ENCODE measurements at regions not wholly inside any gene's neighbourhood (a gene's known extent, or its start where the extent isn't known, plus 50 kb on each side); places are given as distances from the start of the nearest gene placed in this dataset.
A peak's percentile ranks its signal among the peaks of the same experiment; 100 is the strongest.
"Not testable (repeated sequence)": the region's sequence is repeated elsewhere in the genome, so short reads cannot be mapped to it uniquely, and the experiment has no call there.

DNA sequence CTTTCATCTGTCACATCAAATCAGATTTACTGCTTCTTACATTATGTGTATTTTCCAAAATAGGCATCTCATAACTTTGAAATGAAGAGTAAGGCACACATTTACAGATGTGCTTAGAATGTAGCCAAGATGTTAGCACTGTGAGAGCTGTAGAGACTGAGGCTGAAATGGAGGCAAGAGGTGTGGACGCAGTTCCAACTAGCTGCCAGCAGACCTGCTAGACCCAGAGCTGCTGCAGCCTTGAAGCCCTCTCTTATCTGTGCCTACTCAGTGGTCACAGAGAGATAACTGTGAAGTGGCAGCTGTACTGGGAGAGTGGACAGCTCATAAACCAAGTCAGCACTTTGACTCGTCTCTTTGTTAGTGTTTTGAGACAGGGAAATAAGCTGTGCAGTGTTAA is 470.9 kb downstream of the CCER1 start:
- Histone ChIP-seq H3K36me3 (ENCODE audit: insufficient read depth) (no peaks in the 10 kb centered on the region), H3K27ac (ENCODE audit: low read depth) (peak overlapping the region; percentile 2), H3K4me1 (ENCODE audit: insufficient read depth) (no peaks in the 10 kb centered on the region), H3K4me3 (ENCODE audit: low read depth, low read length) (no peak overlapping the region)
- 43% methylated on average over 2 of the region's 2 CpGs for WGBS
- no peak for DNase-seq (ENCODE audit: extremely low spot score)

DNA sequence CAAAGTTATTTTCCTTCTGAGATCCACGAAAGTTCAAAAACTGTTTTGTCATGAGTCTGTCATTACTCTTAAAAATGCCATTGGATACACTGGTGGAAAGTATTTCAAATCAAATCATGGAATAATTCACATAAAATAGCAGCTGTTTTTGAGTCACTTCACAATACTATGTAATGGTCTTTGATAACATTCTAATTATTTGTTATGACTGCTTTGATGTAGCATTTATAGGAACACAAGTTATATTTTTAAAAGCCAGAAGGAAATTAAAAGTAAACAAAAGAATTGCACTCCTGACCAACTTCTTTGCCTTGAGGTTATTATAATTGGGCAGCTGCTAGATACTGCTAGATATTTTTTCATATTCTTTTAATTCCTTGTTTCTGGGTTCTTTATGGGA is 473.2 kb downstream of the CCER1 start:
- WGBS, result 35% methylated on average over 1 of the region's 1 CpG
- Histone ChIP-seq H3K4me3 (ENCODE audit: low read depth, low read length) (no peak overlapping the region), H3K4me1 (ENCODE audit: insufficient read depth) (no peaks in the 10 kb centered on the region), H3K27ac (ENCODE audit: low read depth) (no peak overlapping the region), H3K36me3 (ENCODE audit: insufficient read depth) (no peaks in the 10 kb centered on the region)
- no peak for DNase-seq (ENCODE audit: extremely low spot score)

DNA sequence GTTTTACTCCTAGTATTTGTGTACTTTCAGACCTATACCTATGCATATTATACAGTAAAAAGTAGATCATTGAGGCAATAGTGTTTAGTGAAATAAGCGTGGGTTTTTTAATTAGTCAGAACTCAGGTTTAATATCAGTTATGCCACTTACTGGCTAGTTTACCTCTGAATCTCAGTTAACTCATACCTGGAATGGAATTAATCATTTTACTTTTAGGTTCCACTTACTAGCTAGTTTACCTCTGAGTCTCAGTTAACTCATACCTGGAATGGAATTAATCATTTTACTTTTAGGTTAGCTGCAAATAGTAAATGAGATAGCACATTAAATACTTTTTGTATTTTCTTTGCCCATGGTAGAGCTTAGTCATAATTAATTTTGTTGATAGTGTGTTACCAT is 475.7 kb downstream of the CCER1 start:
- H3K36me3 ChIP-seq (ENCODE audit: insufficient read depth), result no peaks in the 10 kb centered on the region

DNA sequence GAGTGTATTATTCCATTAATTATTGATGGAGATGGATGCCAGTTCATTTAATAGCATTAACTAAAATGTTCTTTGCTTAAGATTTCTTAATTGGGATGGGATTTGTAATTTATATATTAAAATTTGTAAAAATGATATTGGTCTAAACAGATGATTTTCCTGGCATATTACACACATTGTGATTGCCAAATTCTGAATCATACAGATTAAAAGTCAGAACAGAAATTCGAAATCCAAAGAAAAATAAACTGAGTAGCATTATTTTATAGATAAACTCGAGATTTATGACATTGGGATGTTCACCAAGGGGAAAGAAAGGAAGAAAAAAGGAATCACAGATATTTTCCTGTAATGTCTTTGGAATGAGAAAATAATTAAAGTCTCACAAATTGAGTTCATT is 481.1 kb downstream of the CCER1 start:
- no peak overlapping the region for H3K27ac ChIP-seq (ENCODE audit: low read depth)
- H3K36me3 ChIP-seq (ENCODE audit: insufficient read depth), result no peaks in the 10 kb centered on the region
- H3K4me3 ChIP-seq (ENCODE audit: low read depth, low read length), result no peak overlapping the region
- no peaks in the 10 kb centered on the region for H3K4me1 ChIP-seq (ENCODE audit: insufficient read depth)
- DNase-seq (ENCODE audit: extremely low spot score), result no peak
- WGBS, result 33% methylated on average over 2 of the region's 2 CpGs

More for the DNA sequence above, 475.7 kb downstream of the CCER1 start:
- no peak overlapping the region for H3K27ac ChIP-seq (ENCODE audit: low read depth)
- H3K4me1 ChIP-seq (ENCODE audit: insufficient read depth), result no peaks in the 10 kb centered on the region
- DNase-seq (ENCODE audit: extremely low spot score), result no peak
- 96% methylated on average over 1 of the region's 1 CpG for WGBS
- no peak overlapping the region for H3K4me3 ChIP-seq (ENCODE audit: low read depth, low read length)

DNA sequence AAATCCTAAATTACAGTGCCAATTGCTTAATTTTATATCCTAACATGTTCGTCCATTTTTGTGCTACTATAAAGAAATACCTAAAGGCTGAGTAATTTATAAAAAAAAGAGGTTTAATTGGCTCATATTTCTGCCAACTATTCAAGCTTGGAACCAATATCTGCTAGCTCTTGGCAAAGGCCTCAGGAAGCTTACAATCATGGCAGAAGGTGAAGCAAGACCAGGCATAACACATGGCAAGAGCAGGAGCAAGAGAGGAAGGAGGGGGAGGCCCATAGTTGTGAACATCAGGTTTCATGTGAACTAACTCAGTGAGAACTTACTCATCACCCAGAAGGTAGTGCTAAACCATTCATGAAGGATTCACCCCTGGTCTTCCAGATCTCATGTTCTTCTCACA is 494.3 kb downstream of the CCER1 start:
- Histone ChIP-seq H3K4me3 (ENCODE audit: low read depth, low read length) (no peak overlapping the region), H3K4me1 (ENCODE audit: insufficient read depth) (no peaks in the 10 kb centered on the region), H3K36me3 (ENCODE audit: insufficient read depth) (no peaks in the 10 kb centered on the region), H3K27ac (ENCODE audit: low read depth) (no peak overlapping the region)
- no peak for DNase-seq (ENCODE audit: extremely low spot score)
- 85% methylated on average over 1 of the region's 1 CpG for WGBS

DNA sequence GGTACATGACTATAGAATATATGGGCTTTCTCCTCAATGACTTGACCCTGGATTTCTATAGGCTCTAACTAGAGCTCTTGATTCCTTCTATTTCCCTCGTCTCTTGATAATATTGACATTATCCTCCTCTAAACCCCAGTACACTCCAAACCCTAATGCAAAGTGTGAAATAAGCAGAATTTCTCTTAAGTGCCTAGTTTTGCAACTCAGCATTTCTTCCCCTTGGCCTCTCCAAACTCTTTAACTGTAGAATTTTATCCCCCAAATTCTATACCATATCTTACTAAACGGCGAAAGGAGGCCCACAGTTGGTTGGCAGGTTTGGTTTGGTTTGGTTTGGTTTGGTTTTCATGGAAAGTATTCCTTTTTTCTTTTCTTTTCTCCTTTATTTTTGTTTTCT is 498.7 kb downstream of the CCER1 start:
- H3K4me1 ChIP-seq (ENCODE audit: insufficient read depth), result no peaks in the 10 kb centered on the region
- 96% methylated on average over 3 of the region's 3 CpGs for WGBS
- no peak for DNase-seq (ENCODE audit: extremely low spot score)
- no peaks in the 10 kb centered on the region for H3K36me3 ChIP-seq (ENCODE audit: insufficient read depth)
- no peak overlapping the region for H3K27ac ChIP-seq (ENCODE audit: low read depth)
- no peak overlapping the region for H3K4me3 ChIP-seq (ENCODE audit: low read depth, low read length)

DNA sequence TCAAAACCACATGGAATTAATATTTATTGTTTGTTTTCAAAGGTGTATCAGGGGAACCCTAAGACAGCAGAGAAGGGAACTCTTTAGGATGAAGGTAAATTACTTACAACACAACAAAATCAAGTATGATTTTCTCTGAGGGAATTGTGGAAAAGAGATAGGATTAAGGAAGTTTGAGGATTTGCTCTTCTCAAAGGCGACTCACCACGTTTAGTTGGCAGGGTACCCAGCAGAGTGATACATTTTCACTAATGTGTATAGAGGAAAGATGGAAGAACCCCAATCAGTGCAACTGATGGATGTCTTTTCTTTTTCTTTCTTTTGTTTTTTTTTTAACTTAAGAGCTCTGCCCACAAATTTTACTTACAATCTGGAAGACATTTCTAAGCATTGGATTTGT is 499.2 kb downstream of the CCER1 start:
- Histone ChIP-seq H3K4me3 (ENCODE audit: low read depth, low read length) (no peak overlapping the region), H3K36me3 (ENCODE audit: insufficient read depth) (no peaks in the 10 kb centered on the region), H3K27ac (ENCODE audit: low read depth) (no peak overlapping the region), H3K4me1 (ENCODE audit: insufficient read depth) (no peaks in the 10 kb centered on the region)
- 38% methylated on average over 2 of the region's 2 CpGs for WGBS
- DNase-seq (ENCODE audit: extremely low spot score), result no peak

DNA sequence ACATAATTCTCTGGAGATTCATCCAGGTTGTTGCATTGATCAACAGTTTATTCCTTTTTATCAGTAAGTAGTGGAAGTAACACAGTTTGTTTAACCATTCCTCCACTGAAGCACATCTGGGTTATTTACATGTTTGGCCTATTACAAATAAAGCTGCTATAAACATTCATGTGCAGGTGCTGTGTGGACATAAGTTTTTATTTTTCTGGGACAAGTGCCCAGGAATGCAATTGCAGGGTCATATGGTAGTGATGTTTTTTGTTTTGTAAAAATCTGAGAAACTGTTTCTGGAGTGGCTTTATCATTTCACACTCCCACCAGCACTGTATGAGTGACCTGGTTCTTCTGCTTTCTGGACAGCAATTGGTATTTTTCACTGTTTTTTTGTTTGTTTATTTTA is 505.4 kb downstream of the CCER1 start:
- no peak for DNase-seq (ENCODE audit: extremely low spot score)
- Histone ChIP-seq H3K27ac (ENCODE audit: low read depth) (no peak overlapping the region), H3K36me3 (ENCODE audit: insufficient read depth) (no peaks in the 10 kb centered on the region), H3K4me3 (ENCODE audit: low read depth, low read length) (no peak overlapping the region), H3K4me1 (ENCODE audit: insufficient read depth) (no peaks in the 10 kb centered on the region)

DNA sequence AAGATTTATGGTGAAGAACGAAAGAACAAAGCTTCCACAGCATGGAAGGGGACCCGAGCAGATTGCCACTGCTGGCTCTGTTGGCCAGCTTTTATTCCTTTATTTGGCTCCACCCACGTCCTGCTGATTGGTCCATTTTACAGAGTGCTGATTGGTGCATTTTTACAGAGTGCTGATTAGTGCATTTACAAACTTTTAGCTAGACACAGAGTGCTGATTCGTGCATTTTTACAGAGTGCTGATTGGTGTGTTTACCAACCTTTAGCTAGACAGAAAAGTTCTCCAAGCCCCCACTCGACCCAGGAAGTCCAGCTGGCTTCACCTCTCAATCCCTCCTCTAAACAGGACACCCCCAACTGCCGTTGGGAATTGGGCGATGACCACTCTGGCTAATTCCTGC is 511.5 kb downstream of the CCER1 start:
- 78% methylated on average over 7 of the region's 7 CpGs for WGBS
- H3K36me3 ChIP-seq (ENCODE audit: insufficient read depth); H3K4me3 ChIP-seq (ENCODE audit: low read depth, low read length); H3K27ac ChIP-seq (ENCODE audit: low read depth); DNase-seq (ENCODE audit: extremely low spot score); H3K4me1 ChIP-seq (ENCODE audit: insufficient read depth): not testable (repeated sequence)

DNA sequence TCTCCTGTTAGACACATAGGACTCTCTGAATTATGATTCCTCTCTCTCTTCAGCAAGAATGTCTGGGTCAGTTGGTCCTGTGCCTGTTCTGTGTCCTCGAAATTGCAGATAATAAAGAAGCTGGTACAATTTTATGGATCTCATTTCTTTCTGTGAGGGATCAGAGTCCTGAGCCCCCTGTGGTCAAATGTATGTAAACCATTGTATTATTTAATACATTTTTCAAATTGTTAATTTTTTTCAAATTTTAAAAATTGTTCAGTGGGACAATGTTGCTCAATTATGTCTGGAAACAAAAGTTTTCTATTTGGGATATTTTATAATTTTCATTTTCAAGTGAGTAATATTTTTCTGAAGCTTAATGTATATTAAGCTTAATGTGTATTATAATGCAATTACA is 513.5 kb downstream of the CCER1 start:
- WGBS, result 90% methylated on average over 1 of the region's 1 CpG

DNA sequence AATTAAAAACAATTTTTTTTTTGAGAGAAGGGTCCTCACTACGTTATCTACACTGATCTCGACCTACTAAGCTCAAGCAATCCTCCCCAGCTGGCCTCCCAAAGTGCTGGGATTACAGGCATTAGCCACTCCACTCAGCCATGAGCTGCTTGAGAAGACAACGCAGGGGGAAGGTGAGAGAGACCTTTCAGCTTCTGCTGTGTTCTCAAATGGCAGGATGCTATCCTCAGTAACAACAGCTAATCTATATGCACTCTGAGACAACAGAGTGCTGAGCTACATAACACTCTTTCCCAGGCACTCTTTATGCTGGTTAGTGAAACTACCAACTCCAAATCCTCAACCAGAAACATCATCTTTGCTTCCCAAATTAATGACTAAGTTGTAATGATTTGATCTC is 526.1 kb downstream of the CCER1 start:
- H3K4me1 ChIP-seq (ENCODE audit: insufficient read depth), result no peaks in the 10 kb centered on the region
- H3K4me3 ChIP-seq (ENCODE audit: low read depth, low read length), result no peak overlapping the region
- 68% methylated on average over 3 of the region's 3 CpGs for WGBS
- no peak overlapping the region for H3K27ac ChIP-seq (ENCODE audit: low read depth)
- DNase-seq (ENCODE audit: extremely low spot score), result no peak
- no peaks in the 10 kb centered on the region for H3K36me3 ChIP-seq (ENCODE audit: insufficient read depth)

More for the DNA sequence above, 513.5 kb downstream of the CCER1 start:
- Histone ChIP-seq H3K27ac (ENCODE audit: low read depth) (no peak overlapping the region), H3K4me3 (ENCODE audit: low read depth, low read length) (no peak overlapping the region), H3K36me3 (ENCODE audit: insufficient read depth) (no peaks in the 10 kb centered on the region), H3K4me1 (ENCODE audit: insufficient read depth) (no peaks in the 10 kb centered on the region)
- no peak for DNase-seq (ENCODE audit: extremely low spot score)

DNA sequence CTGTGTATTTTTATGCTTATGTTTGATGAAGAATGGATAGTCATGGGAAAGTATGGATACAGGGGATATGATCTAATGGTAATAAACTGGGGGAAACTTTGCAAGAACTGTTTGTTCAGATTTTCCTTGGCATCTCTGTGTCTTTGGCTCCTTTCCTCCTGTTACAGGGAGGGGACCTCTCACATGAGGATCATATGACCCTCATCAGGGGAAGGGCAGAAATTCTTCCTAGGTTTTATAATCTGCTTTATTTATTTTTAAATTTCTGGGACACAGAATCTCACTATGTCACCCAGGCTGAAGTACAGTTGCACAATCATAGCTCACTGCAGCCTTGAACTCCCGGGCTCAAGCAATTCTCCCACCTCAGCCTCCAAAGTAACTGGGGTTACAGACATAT is 526.5 kb downstream of the CCER1 start:
- no peaks in the 10 kb centered on the region for H3K4me1 ChIP-seq (ENCODE audit: insufficient read depth)
- H3K36me3 ChIP-seq (ENCODE audit: insufficient read depth), result no peaks in the 10 kb centered on the region
- DNase-seq (ENCODE audit: extremely low spot score), result no peak
- H3K27ac ChIP-seq (ENCODE audit: low read depth), result no peak overlapping the region
- WGBS, result 71% methylated on average over 1 of the region's 1 CpG
- H3K4me3 ChIP-seq (ENCODE audit: low read depth, low read length), result no peak overlapping the region

DNA sequence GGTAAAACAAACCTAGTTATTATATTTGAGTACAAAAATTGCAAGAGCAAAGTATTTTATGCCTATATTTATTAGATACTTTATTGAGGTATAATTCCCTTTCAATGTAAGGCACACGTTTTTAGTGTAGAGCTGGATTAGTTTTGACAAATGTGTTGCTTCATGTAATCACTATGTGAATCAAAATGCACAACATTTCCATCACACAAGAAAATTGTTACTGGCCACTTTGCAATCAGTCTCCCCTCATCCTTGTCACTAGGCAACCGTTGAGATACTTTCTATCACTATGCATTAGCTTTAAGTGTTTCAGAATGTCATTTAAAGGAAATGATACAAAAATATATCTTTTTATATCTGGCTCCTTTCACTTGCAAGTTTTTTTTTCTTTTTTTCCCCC is 531.0 kb downstream of the CCER1 start:
- H3K4me1 ChIP-seq (ENCODE audit: insufficient read depth), result no peaks in the 10 kb centered on the region
- no peak overlapping the region for H3K27ac ChIP-seq (ENCODE audit: low read depth)
- DNase-seq (ENCODE audit: extremely low spot score), result no peak
- H3K36me3 ChIP-seq (ENCODE audit: insufficient read depth), result no peaks in the 10 kb centered on the region
- WGBS, result 57% methylated on average over 2 of the region's 2 CpGs
- no peak overlapping the region for H3K4me3 ChIP-seq (ENCODE audit: low read depth, low read length)

DNA sequence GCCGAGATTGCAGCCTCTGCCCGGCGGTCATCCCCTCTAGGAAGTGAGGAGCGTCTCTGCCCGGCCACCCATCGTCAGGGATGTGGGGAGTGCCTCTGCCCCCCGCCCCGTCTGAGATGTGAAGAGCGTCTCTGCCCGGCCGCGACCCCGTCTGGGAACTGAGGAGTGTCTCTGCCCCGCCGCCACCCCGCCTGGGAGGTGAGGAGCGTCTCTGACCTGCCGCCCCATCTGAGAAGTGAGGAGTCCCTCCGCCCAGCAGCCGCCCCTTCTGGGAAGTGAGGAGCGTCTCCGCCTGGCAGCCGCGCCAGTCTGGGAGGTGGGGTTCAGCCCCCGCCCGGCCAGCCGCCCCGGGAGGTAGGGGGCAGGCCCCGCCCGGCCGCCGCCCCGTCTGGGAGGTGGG is 544.0 kb downstream of the CCER1 start:
- H3K36me3 ChIP-seq (ENCODE audit: insufficient read depth), result no peaks in the 10 kb centered on the region
- H3K4me1 ChIP-seq (ENCODE audit: insufficient read depth), result no peaks in the 10 kb centered on the region
- WGBS, result 98% methylated on average over 33 of the region's 33 CpGs
- no peak overlapping the region for H3K27ac ChIP-seq (ENCODE audit: low read depth)
- H3K4me3 ChIP-seq (ENCODE audit: low read depth, low read length), result no peak overlapping the region
- no peak for DNase-seq (ENCODE audit: extremely low spot score)

DNA sequence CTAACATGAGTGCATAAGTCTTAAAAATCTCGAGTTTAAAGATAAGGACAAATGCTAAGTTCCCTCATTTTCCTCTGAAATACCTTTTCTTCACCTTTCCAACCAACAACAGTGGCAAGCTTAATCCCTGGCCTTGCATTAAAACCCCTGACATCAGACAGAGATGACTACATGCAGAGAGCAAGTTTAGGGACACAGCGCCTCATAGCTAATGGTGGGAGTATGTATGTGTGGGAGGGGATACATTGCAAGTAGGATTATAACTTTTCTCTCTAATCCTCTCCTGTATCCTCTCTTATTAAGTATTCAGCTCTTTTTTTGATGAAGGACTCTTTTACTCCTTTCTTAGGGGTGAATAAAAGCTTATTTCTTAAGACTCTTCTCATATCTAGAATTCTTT is 547.1 kb downstream of the CCER1 start:
- H3K4me1 ChIP-seq (ENCODE audit: insufficient read depth), result no peaks in the 10 kb centered on the region
- H3K36me3 ChIP-seq (ENCODE audit: insufficient read depth), result no peaks in the 10 kb centered on the region
- DNase-seq (ENCODE audit: extremely low spot score), result no peak
- no peak overlapping the region for H3K4me3 ChIP-seq (ENCODE audit: low read depth, low read length)
- no peak overlapping the region for H3K27ac ChIP-seq (ENCODE audit: low read depth)
- WGBS, result 62% methylated on average over 2 of the region's 2 CpGs
